ENCODE measurements at regions not wholly inside any gene's neighbourhood (a gene's known extent, or its start where the extent isn't known, plus 50 kb on each side); places are given as distances from the start of the nearest gene placed in this dataset.

GRCh38 chr17:21505819-21506815, 130.0 kb downstream of the KCNJ12 start:
- Histone ChIP-seq H3K27me3 (ENCODE audit: control insufficient read depth in 1 of 2, insufficient read depth in 2 of 2, low read length in 2 of 2) (peaks cover 4 to 44% of the 10 kb centered on the region in 2 experiments; a peak in 4 of 5 replicates), H3K4me1 (ENCODE audit: insufficient read depth, low read length) (0 out of 2 replicates have a peak, but pooled peaks cover 4% of the 10 kb centered on the region), H3K4me2 (ENCODE audit: low read depth, low read length) (no peak overlapping the region), H3K9ac (ENCODE audit: insufficient read depth, low read depth, low read length) (no peak overlapping the region), H2AFZ (ENCODE audit: low read length) (no peak overlapping the region), H3K36me3 (replicated peaks in 1 of 2; ENCODE audit: control insufficient read depth in 1 of 2, insufficient read depth in 2 of 2, low read length in 2 of 2) (no peaks in the 10 kb centered on the region), H3K9me3 (ENCODE audit: low read length) (no peaks in the 10 kb centered on the region), H3K79me2 (ENCODE audit: insufficient read depth, low read length) (no peaks in the 10 kb centered on the region), H3K27ac (ENCODE audit: extremely low read length, insufficient read depth, low read length) (no peak overlapping the region), H3K4me3 (replicated peaks in 1 of 3; ENCODE audit: insufficient read depth in 1 of 3, low read depth in 2 of 3, low read length in 3 of 3) (no peak overlapping the region), H4K20me1 (ENCODE audit: insufficient read depth, low read length) (no peaks in the 10 kb centered on the region)
- FAIRE-seq, result no peak
- in situ Hi-C loops (cut with HindIII; ENCODE audit: extremely low pct_ligation_motif_present, low pct_unique_long_range_greater_than_20kb) (no loop called here), intact Hi-C loops (cut with micrococcal nuclease; ENCODE audit: unreplicated experiment) (no loop called here)
- ChIA-PET POLR2A (no interaction called here), CTCF (ENCODE audit: low intra/inter-chr PET ratio, low total read pairs) (no interaction called here)
- no peak; the same call in 2 of the 3 replicates for ATAC-seq
- DNase-seq (ENCODE audit: low spot score), result no peak
- 43% methylated on average over 18 of the region's 37 CpGs for WGBS (ENCODE audit: low lambda C conversion rate)
- BruUV-seq (replicated peaks), result no TSS peak
- no peak for TF ChIP-seq PAXIP1 (CRISPR knock-in tag; conservative IDR thresholded peaks at IDR 0.05)
- no peak for TF ChIP-seq ZNF276 (CRISPR knock-in tag; IDR thresholded peaks at IDR 0.05; ENCODE audit: low read depth)
- TF ChIP-seq YY1 (IDR thresholded peaks at IDR 0.05; ENCODE audit: insufficient read depth, insufficient replicate concordance, low read depth, low read length), result no peak
- no peak for TF ChIP-seq SOX6 (IDR thresholded peaks at IDR 0.05)
- no peak for TF ChIP-seq SOX6 (CRISPR knock-in tag; IDR thresholded peaks at IDR 0.05)
- no peak for TF ChIP-seq ZNF3 (CRISPR knock-in tag; IDR thresholded peaks at IDR 0.05)
- TF ChIP-seq ARID4A (CRISPR knock-in tag; IDR thresholded peaks at IDR 0.05; ENCODE audit: borderline replicate concordance), result no peak
- TF ChIP-seq EED (CRISPR knock-in tag; IDR thresholded peaks at IDR 0.05), result no peak
- no peak for TF ChIP-seq ZNF607 (CRISPR knock-in tag; IDR thresholded peaks at IDR 0.05; ENCODE audit: borderline replicate concordance)
- no peak for TF ChIP-seq HOXA5 (CRISPR knock-in tag; IDR thresholded peaks at IDR 0.05)
- TF ChIP-seq, protein P1, sequence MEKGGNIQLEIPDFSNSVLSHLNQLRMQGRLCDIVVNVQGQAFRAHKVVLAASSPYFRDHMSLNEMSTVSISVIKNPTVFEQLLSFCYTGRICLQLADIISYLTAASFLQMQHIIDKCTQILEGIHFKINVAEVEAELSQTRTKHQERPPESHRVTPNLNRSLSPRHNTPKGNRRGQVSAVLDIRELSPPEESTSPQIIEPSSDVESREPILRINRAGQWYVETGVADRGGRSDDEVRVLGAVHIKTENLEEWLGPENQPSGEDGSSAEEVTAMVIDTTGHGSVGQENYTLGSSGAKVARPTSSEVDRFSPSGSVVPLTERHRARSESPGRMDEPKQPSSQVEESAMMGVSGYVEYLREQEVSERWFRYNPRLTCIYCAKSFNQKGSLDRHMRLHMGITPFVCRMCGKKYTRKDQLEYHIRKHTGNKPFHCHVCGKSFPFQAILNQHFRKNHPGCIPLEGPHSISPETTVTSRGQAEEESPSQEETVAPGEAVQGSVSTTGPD (CRISPR knock-in tag; IDR thresholded peaks at IDR 0.05), result no peak
- no peak for TF ChIP-seq NFE2L2 (IDR thresholded peaks at IDR 0.05; ENCODE audit: low read length)

Data from HepG2 (cell line).